HG03378 (cell line): ENCODE measurements at regions not wholly inside any gene's neighbourhood (a gene's known extent, or its start where the extent isn't known, plus 50 kb on each side); places are given as distances from the start of the nearest gene placed in this dataset.
"Not testable (repeated sequence)": the region's sequence is repeated elsewhere in the genome, so short reads cannot be mapped to it uniquely, and the experiment has no call there.

Experiments used
- ATAC-seq: cut with Tn5 transposase; IDR thresholded peaks from one replicate; pipeline ENCODE4 v1.9.1; 2021; ENCODE audit warnings: mild to moderate bottlenecking, moderate library complexity; ENCODE audit not compliant: unreplicated experiment

DNA sequence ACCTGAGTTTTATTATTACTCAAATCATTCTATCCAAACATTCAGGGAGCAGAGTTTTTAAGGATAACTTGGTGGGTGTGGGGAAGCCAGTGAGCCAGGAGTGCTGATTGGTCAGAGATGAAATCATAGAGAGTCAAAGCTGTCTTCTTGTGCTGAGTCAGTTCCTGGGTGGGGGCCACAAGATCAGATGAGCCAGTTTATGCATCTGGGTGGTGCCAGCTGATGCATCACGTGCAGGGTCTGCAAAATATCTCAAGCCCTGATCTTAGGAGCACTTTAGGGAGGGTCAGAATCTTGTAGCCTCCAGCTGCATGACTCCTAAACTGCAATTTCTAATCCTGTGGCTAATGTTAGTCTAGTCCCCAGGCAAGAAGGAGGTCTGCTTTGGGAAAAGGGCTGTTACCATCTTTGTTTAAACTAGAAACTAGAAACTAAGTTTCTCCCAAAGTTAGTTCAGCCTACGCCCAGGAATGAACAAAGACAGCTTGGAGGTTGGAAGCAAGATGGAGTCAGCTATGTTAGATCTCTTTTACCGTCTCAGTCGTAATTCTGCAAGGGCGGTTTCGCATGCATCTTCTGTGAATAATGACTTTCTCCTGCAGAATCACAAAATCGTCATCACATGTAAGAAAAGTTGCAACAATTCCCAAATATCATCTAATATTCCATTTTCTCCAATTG, 97.5 kb downstream of the ZNF664 start:
- not testable (repeated sequence) for ATAC-seq

DNA sequence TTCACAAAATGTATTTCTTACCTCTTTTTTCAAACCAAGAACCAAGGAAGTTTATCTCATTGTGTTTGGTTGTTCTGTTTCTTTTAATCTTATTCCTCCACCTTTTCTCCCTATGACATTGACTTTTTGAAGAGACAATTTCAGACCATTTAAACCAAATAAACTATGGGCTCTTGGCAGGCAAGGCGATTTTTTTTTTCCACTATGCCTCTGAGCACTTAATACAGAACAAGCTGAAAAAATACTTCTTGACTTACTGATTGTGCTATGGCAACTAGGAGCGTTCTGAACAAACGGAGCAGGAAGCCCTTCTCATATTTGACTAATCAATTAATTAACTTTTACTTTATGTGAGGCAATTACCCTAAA, 98.0 kb downstream of the ZNF664 start:
- no peak for ATAC-seq

- ATAC-seq: no peak
Measured at GRCh38 chr12:124073356-124074035, 100.5 kb downstream of the ZNF664 start.

DNA sequence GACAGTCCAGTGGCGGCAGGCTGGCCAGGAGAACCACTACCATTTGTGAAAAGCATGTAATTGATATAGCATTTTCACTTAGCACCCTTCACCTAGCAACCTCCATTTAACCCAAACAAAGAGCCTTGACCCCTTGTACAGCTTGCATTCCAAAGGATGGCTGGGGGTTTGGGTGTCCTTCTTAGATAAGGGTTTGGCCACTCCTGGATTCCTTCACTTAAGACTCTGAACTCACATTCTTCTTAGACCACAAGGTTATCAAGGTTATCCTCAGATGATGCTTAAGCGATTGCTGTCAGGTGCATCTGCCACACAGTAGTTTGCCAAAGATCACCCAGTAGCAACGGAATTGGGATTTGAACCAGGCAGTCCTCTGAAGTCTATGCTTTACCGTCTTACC, 102.8 kb downstream of the ZNF664 start:
- ATAC-seq: no peak

DNA sequence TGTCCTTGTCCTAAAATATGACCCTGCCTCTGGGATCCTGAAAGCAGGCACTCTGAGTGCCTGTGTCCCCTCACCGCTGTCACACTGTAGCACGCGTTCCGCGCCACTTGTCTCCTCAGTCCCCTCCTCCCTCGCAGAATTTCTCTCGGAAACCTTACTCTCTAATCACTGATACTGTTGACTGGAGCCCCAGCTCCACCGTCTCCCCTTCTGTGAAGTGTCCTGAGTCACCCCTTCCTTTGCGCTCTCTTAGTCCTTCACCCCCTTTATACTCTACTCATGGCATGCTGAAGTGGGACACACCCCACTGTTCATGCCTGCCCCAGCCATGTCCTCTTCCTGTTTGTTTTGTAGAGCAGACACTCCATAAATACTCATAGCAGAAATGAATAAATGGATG, 104.7 kb downstream of the ZNF664 start:
- no peak for ATAC-seq

DNA sequence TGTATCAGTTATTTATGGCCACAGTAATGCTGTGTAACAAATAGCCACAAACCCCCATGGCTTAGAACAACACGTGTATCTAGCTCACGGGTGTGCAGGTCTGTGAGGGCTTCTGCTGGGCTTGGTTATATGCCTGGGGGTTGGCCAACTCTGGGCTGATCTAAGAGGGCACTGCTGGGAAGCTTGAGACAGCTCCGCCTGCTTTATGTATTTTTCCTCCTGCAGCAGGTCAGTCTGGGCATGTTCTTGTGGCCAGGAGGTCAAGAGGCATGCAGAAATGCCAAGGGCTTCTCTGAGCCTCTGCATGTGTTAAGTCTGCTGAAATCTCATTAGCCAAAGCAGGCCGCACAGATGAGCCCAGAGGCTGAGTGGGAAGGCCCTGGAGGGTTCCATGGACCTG, 105.8 kb downstream of the ZNF664 start:
- ATAC-seq: no peak

DNA sequence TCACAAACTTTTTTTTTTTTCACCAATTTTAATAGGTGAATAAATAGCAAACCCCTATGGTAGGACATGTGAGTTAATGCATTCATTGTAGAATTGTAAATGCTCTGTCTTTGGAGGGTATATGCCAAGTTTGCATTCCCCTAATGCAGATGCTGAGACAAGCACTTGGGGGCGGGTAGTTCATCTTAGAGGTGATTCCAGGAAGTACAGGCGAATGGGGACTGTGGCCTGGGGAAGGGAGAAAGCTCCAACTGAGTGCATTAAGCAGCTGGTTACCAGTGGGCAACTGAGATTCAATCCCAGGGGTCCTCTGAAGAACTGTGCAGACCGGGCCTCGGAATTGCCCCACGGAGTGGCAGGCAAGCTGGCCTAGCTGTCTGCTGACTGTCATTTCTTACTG, 107.6 kb downstream of the ZNF664 start:
- ATAC-seq: no peak

DNA sequence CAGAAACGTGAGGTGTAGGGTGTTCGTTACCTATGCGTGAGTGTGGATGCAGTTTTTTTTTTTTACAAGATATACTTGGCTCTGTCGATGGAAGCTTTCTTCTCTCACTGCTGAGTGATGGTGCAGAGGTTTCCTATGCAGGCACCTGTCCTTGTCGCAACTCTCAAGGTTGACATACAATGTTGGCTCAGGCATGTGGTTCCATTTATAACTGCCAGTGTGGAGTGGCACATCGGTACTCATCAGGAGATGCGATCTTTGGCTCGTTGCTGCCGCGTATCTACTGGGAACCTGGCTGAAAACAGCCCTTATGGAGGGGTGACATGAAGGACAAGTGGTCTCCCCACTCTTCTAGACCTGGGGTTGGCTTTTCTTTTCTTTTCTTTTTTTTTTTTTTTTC, 109.0 kb downstream of the ZNF664 start:
- no peak for ATAC-seq

DNA sequence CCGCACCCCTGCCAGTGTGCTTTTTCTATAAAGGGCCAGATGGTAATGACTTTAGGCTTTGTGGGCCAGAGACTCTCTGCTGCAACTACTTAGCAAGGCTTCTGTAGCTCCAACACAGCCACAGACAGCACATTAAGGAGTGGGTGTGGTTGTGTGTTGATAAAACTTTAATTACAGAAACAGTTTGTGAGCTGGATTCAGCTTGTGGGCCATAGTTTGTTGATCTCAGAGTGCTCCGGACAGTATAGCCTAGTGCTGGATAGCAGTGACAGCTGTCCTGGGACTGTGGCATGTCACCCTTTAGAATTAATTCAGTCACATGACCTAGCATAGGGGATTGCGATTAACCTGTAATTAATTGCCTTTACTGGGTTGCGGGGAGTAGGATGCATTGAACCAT, 109.7 kb downstream of the ZNF664 start:
- no peak for ATAC-seq

- ATAC-seq: no peak
Measured at GRCh38 chr12:124083708-124084107, 110.7 kb downstream of the ZNF664 start.

DNA sequence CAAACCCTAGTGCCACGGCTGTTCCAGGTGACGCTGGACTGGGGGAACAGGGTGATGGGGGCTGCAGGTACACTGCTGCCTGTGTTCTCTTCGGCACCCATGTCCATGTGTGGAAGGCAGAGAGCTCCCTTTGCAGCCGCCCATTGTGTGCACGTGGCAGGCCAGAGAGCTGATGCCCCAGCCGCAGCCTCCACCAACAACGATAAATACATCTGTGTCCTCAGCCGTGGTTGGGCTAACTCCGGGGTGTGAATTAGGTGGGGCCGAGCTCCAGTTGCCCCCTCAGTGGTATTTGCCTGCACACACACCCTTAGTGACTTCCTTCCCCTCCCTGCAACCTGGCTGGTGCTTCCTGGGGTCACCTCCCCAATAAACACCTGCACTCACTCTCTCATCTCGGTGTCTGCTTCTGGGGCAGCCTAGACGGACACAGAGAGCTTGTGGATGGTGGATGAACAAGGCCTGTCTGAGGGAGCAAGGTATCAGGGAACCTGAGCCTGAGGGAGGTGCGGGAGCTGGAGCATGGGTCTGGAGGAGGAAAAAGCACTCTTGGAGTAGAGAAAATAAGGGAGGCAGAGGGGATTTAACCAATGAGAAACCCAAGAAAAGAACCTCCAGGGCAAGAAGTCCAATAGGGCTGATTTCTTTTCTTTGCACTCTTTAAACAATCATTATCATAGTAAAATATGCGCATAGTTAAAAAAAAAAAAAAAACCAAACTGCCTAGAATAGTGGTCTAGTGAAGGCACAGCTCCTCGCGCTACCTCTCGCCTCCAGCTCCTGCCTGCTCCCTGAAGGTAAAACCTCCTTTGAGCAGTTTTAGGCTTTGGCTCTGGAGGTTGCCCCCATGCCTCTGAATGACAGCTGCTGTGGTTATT, 112.6 kb downstream of the ZNF664 start:
- no peak for ATAC-seq

GRCh38 chr12:124086299-124086898, 113.4 kb downstream of the ZNF664 start:
- no peak for ATAC-seq

DNA sequence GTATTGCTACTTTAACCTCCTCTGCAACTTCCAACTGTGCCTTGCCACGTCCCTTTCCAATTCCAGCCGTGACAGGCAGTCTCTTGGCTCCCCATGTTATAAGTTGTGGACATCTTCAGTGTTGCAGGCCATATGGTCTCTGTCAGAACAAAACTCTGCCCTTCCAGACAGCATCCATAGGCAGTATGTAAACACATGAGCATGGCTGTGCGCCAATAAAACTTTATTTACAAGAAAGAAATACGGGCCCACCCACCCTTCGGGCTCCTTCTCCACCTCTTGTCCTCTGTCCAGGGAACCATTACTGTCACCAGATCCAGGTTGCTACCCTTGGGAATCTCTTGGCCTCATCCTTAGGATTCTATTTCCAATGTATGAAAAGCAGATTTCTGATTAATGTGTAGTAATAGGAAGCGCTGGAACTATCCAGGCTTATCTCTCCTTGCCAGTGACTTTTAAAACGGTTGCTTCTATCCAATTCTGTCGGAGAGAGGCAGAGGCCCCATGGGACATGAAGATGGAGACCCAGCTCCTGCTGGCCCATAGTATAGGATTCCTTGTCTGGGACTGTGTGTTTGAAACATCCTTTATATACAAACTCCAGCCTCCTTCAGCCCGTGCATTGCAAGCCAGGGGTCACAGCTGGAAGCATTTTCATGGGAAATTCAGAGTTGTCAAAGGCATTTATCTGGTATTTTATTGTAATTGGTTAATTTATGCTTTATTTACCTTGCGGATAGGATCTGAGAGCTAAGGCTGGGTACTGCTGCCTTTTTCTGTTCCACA, 114.4 kb downstream of the ZNF664 start:
- no peak for ATAC-seq

DNA sequence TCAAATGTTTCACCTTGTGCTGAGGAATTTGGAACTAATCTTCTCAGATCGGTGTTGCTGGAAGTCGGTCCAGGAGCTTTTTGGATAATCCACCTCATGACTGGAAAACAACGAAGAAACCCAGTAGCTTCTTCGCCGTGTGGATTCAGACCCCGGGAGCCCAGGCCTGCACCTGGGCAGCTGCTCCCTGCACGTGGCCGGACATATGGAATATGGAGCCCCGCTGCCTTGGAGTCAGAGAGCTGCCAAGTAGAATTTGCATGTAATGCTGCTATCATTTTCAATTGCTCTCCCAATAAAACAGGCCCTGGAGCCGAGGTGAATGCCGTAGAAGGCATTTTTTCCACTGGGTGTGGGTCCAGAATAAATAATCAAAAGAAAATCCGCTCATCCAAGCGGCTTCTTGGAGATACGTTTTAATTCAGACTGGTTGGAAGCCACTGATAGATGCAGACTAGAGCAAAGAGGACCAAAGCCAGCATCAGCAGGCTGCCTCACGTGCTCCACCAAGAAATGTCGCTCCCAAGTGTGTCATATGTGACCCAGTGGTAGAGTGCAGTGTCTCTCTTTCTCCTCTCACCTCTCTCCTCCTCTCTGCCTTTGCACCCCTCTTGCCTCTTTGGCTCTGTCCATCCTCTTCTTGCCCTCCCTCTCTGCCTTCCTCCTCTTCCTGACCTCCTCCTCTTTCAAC, 115.3 kb downstream of the ZNF664 start:
- ATAC-seq: no peak

DNA sequence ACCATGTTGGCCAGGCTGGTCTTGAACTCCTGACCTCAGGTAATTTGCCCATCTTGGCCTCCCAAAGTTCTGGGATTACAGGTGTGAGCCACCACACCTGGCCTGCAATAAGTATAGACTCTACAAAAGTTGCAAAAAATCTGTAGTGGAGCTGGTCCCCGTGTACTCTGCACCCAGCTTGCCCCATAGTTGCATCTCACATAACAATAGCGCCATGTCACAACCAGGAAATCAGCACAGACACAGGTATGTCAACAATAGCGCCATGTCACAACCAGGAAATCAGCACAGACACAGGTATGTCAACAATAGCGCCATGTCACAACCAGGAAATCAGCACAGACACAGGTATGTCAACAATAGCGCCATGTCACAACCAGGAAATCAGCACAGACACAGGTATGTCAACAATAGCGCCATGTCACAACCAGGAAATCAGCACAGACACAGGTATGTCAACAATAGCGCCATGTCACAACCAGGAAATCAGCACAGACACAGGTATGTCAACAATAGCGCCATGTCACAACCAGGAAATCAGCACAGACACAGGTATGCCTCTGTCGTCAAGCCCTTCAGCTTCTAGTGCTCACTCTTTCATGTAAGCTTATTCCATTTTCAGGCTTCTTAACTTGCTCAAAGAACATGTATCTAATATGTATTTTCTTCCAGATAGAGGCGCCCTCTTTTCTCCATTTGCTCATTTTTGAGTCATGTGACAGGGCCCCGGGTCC, 116.3 kb downstream of the ZNF664 start:
- ATAC-seq: not testable (repeated sequence)

GRCh38 chr12:124091835-124092234, 118.8 kb downstream of the ZNF664 start:
- no peak for ATAC-seq

- not testable (repeated sequence) for ATAC-seq
Measured at GRCh38 chr12:124092532-124092931, 119.5 kb downstream of the ZNF664 start.

DNA sequence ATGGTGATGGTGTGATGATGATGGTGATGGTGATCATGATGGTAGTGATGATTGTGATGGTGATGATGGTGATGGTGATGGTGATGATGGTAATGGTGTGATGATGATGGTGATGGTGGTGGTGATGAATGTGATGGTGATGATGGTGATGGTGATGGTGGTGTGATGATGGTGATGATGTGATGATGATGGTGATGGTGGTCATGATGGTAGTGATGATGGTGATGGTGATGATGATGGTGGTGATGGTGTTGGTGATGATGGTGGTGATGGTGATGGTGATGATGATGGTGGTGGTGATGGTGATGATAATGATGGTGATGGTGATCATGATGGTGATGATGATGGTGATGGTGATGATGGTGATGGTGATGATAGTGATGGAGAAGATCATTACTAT, 120.3 kb downstream of the ZNF664 start:
- ATAC-seq: no peak

- no peak for ATAC-seq
Measured at GRCh38 chr12:124094188-124094587, 121.2 kb downstream of the ZNF664 start.
